ENCODE measurements at regions not wholly inside any gene's neighbourhood (a gene's known extent, or its start where the extent isn't known, plus 50 kb on each side); places are given as distances from the start of the nearest gene placed in this dataset.

DNA sequence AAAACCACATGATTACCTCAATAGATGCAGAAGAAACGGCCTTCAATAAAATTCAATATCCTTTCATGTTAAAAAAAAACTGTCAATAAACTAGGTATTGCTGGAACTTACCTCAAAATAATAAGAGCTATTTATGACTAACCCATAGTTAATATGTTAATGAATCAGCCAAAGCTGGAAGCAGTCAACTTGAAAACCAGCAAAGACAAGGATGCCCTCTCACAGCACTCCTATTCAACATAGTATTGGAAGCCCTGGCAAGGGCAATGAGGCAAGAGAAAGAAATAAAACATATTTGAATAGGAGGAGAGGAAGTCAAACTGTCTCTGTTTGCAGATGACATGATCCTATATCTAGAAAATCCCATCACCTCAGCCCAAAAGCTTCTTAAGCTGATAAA, 456.1 kb downstream of the OCA2 start:
- TF ChIP-seq EZH2phosphoT487 (IDR thresholded peaks at IDR 0.05; ENCODE audit: unreplicated experiment) (no peak), EZH2 (IDR thresholded peaks at IDR 0.05; ENCODE audit: low read depth, unreplicated experiment) (no peak), CREB1 (CRISPR knock-in tag; IDR thresholded peaks at IDR 0.05; ENCODE audit: low read depth) (no peak), JUNB (IDR thresholded peaks at IDR 0.05; ENCODE audit: unreplicated experiment) (no peak), POLR2AphosphoS5 (IDR thresholded peaks at IDR 0.05; ENCODE audit: low read depth) (no peak), ZNF331 (CRISPR knock-in tag; IDR thresholded peaks at IDR 0.05; ENCODE audit: low read depth) (no peak)
- TF ChIP-seq, protein P1, sequence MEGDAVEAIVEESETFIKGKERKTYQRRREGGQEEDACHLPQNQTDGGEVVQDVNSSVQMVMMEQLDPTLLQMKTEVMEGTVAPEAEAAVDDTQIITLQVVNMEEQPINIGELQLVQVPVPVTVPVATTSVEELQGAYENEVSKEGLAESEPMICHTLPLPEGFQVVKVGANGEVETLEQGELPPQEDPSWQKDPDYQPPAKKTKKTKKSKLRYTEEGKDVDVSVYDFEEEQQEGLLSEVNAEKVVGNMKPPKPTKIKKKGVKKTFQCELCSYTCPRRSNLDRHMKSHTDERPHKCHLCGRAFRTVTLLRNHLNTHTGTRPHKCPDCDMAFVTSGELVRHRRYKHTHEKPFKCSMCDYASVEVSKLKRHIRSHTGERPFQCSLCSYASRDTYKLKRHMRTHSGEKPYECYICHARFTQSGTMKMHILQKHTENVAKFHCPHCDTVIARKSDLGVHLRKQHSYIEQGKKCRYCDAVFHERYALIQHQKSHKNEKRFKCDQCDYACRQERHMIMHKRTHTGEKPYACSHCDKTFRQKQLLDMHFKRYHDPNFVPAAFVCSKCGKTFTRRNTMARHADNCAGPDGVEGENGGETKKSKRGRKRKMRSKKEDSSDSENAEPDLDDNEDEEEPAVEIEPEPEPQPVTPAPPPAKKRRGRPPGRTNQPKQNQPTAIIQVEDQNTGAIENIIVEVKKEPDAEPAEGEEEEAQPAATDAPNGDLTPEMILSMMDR (conservative IDR thresholded peaks at IDR 0.05; ENCODE audit: low read depth in 2 of 2): no peak
- TF ChIP-seq, protein P2, sequence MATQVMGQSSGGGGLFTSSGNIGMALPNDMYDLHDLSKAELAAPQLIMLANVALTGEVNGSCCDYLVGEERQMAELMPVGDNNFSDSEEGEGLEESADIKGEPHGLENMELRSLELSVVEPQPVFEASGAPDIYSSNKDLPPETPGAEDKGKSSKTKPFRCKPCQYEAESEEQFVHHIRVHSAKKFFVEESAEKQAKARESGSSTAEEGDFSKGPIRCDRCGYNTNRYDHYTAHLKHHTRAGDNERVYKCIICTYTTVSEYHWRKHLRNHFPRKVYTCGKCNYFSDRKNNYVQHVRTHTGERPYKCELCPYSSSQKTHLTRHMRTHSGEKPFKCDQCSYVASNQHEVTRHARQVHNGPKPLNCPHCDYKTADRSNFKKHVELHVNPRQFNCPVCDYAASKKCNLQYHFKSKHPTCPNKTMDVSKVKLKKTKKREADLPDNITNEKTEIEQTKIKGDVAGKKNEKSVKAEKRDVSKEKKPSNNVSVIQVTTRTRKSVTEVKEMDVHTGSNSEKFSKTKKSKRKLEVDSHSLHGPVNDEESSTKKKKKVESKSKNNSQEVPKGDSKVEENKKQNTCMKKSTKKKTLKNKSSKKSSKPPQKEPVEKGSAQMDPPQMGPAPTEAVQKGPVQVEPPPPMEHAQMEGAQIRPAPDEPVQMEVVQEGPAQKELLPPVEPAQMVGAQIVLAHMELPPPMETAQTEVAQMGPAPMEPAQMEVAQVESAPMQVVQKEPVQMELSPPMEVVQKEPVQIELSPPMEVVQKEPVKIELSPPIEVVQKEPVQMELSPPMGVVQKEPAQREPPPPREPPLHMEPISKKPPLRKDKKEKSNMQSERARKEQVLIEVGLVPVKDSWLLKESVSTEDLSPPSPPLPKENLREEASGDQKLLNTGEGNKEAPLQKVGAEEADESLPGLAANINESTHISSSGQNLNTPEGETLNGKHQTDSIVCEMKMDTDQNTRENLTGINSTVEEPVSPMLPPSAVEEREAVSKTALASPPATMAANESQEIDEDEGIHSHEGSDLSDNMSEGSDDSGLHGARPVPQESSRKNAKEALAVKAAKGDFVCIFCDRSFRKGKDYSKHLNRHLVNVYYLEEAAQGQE (IDR thresholded peaks at IDR 0.05; ENCODE audit: unreplicated experiment): no peak
